Activated T-cell treated with anti-CD3 and anti-CD28 coated beads, Interleukin-2, amount 50 U/mL, for 72 hours (primary cell): ENCODE measurements at regions not wholly inside any gene's neighbourhood (a gene's known extent, or its start where the extent isn't known, plus 50 kb on each side); places are given as distances from the start of the nearest gene placed in this dataset.
"Not testable (repeated sequence)": the region's sequence is repeated elsewhere in the genome, so short reads cannot be mapped to it uniquely, and the experiment has no call there.

Experiments
- ATAC-seq, 2 donors: fragments of 150-1000 bp; cut with Tn5 transposase; replicated peaks in 1 of 2; 2 replicates each; pipeline ENCODE4 v1.10.0; 2021; ENCODE audit warnings: moderate library complexity in 2 of 2, mild to moderate bottlenecking in 1 of 2
- DNase-seq, 2 donors: peaks; one replicate each; pipeline ENCODE4 v3.0.0; 2021 to 2022; ENCODE audit warnings: mixed read lengths in 1 of 2
- H3K27ac Mint-ChIP-seq: one replicate; pipeline ENCODE4 v1.8.0; 2022; ENCODE audit warnings: mild to moderate bottlenecking, moderate library complexity, mixed read lengths
- H3K27me3 Mint-ChIP-seq: one replicate; pipeline ENCODE4 v1.8.0; 2022; ENCODE audit warnings: low read depth, mixed read lengths
- H3K36me3 Mint-ChIP-seq, 2 donors: one replicate each; pipeline ENCODE4 v1.8.0; 2022; ENCODE audit warnings: mixed read lengths in 2 of 2, mild to moderate bottlenecking in 1 of 2; ENCODE audit not compliant: insufficient read depth in 2 of 2
- H3K4me1 Mint-ChIP-seq: one replicate; pipeline ENCODE4 v1.8.0; 2022; ENCODE audit warnings: low read depth, mixed read lengths
- H3K4me3 Mint-ChIP-seq, 2 donors: one replicate each; pipeline ENCODE4 v1.8.0; 2022; ENCODE audit warnings: mild to moderate bottlenecking in 2 of 2, mixed read lengths in 2 of 2, moderate library complexity in 2 of 2
- H3K9me3 Mint-ChIP-seq, 2 donors: one replicate each; pipeline ENCODE4 v1.8.0; 2022; ENCODE audit warnings: mixed read lengths in 2 of 2

GRCh38 chrX:73961867-73962266 lies 109.4 kb upstream of the XIST start:
- ATAC-seq, H3K27ac Mint-ChIP-seq, DNase-seq, H3K4me3 Mint-ChIP-seq, H3K9me3 Mint-ChIP-seq, H3K36me3 Mint-ChIP-seq, H3K27me3 Mint-ChIP-seq: not testable (repeated sequence)
- peaks cover 50% of the 10 kb centered on the region for H3K4me1 Mint-ChIP-seq

- DNase-seq (no peak), ATAC-seq (no peak)
- H3K27me3 Mint-ChIP-seq, result no peaks in the 10 kb centered on the region
- peaks cover 5 to 13% of the 10 kb centered on the region in 2 donors for H3K36me3 Mint-ChIP-seq
- H3K4me1 Mint-ChIP-seq, result peaks cover 34% of the 10 kb centered on the region
- peak overlapping the region; percentile 97 for H3K27ac Mint-ChIP-seq
- H3K9me3 Mint-ChIP-seq, result no peaks in the 10 kb centered on the region
- H3K4me3 Mint-ChIP-seq, result peak overlapping the region; percentile 78 to 94
These were observed 92.0 kb upstream of the XIST start for GRCh38 chrX:73944563-73944908.

GRCh38 chrX:73943693-73944562 lies 91.4 kb upstream of the XIST start:
- ATAC-seq (peak; percentile 100), DNase-seq (peak; percentile 84 to 93)
- Mint-ChIP-seq H3K4me3 (peak overlapping the region; percentile 78 to 94), H3K4me1 (peaks cover 28% of the 10 kb centered on the region), H3K27me3 (no peaks in the 10 kb centered on the region), H3K9me3 (no peaks in the 10 kb centered on the region), H3K36me3 (peaks cover 4 to 7% of the 10 kb centered on the region in 2 donors), H3K27ac (peak overlapping the region; percentile 97)

GRCh38 chrX:73940893-73941470 lies 88.5 kb upstream of the XIST start:
- Mint-ChIP-seq H3K27ac (no peak overlapping the region), H3K4me3 (no peak overlapping the region), H3K36me3 (peaks cover 2% of the 10 kb centered on the region in 2 donors), H3K27me3 (no peaks in the 10 kb centered on the region), H3K4me1 (peaks cover 12% of the 10 kb centered on the region), H3K9me3 (no peaks in the 10 kb centered on the region)
- ATAC-seq (no peak), DNase-seq (no peak)

- not testable (repeated sequence) for H3K4me3 Mint-ChIP-seq, H3K36me3 Mint-ChIP-seq, H3K4me1 Mint-ChIP-seq, H3K27me3 Mint-ChIP-seq, H3K9me3 Mint-ChIP-seq, ATAC-seq, DNase-seq, H3K27ac Mint-ChIP-seq
These were observed 85.3 kb upstream of the XIST start for GRCh38 chrX:73937843-73938242.

GRCh38 chrX:73932522-73932921 lies 80.0 kb upstream of the XIST start:
- Mint-ChIP-seq H3K27ac (no peak overlapping the region), H3K36me3 (peaks cover 0 to 1% of the 10 kb centered on the region in 2 donors), H3K4me1 (no peaks in the 10 kb centered on the region), H3K4me3 (no peak overlapping the region), H3K9me3 (no peaks in the 10 kb centered on the region), H3K27me3 (peaks cover 4% of the 10 kb centered on the region)
- DNase-seq (no peak), ATAC-seq (no peak)

- Mint-ChIP-seq H3K4me1 (no peaks in the 10 kb centered on the region), H3K27ac (no peak overlapping the region), H3K4me3 (no peak overlapping the region), H3K36me3 (peaks cover 0 to 1% of the 10 kb centered on the region in 2 donors), H3K27me3 (peaks cover 4% of the 10 kb centered on the region), H3K9me3 (no peaks in the 10 kb centered on the region)
- DNase-seq (no peak), ATAC-seq (no peak)
These were observed 77.8 kb upstream of the XIST start for GRCh38 chrX:73930300-73930699.

- DNase-seq (no peak), ATAC-seq (no peak)
These were observed 70.4 kb upstream of the XIST start for GRCh38 chrX:73922856-73923455.

GRCh38 chrX:73916931-73917667 lies 64.6 kb upstream of the XIST start:
- DNase-seq (no peak), ATAC-seq (no peak)
- Mint-ChIP-seq H3K4me3 (no peak overlapping the region), H3K27ac (no peak overlapping the region), H3K27me3 (peaks cover 8% of the 10 kb centered on the region), H3K4me1 (no peaks in the 10 kb centered on the region), H3K36me3 (no peaks in the 10 kb centered on the region), H3K9me3 (no peaks in the 10 kb centered on the region)

More at GRCh38 chrX:73922856-73923455, 70.4 kb upstream of the XIST start:
- Mint-ChIP-seq H3K9me3 (no peaks in the 10 kb centered on the region), H3K4me1 (no peaks in the 10 kb centered on the region), H3K27me3 (peaks cover 8% of the 10 kb centered on the region), H3K4me3 (no peak overlapping the region), H3K36me3 (no peaks in the 10 kb centered on the region), H3K27ac (no peak overlapping the region)

GRCh38 chrX:73916489-73916888 lies 64.0 kb upstream of the XIST start:
- H3K36me3 Mint-ChIP-seq, result no peaks in the 10 kb centered on the region
- no peak overlapping the region for H3K4me3 Mint-ChIP-seq
- no peak for ATAC-seq
- no peaks in the 10 kb centered on the region for H3K4me1 Mint-ChIP-seq
- H3K27me3 Mint-ChIP-seq, result peaks cover 10% of the 10 kb centered on the region
- DNase-seq, result no peak
- no peak overlapping the region for H3K27ac Mint-ChIP-seq
- no peaks in the 10 kb centered on the region for H3K9me3 Mint-ChIP-seq

- not testable (repeated sequence) for H3K9me3 Mint-ChIP-seq, H3K27ac Mint-ChIP-seq, H3K4me3 Mint-ChIP-seq
These were observed 62.3 kb upstream of the XIST start for GRCh38 chrX:73914792-73915191.

GRCh38 chrX:73913580-73913979 lies 61.1 kb upstream of the XIST start:
- no peak overlapping the region for H3K27ac Mint-ChIP-seq
- ATAC-seq, result no peak
- H3K36me3 Mint-ChIP-seq, result no peaks in the 10 kb centered on the region
- peaks cover 24% of the 10 kb centered on the region for H3K27me3 Mint-ChIP-seq
- H3K4me1 Mint-ChIP-seq, result no peaks in the 10 kb centered on the region
- H3K9me3 Mint-ChIP-seq, result no peaks in the 10 kb centered on the region
- H3K4me3 Mint-ChIP-seq, result no peak overlapping the region
- no peak for DNase-seq

More at GRCh38 chrX:73914792-73915191, 62.3 kb upstream of the XIST start:
- not testable (repeated sequence) for ATAC-seq, H3K36me3 Mint-ChIP-seq, DNase-seq, H3K4me1 Mint-ChIP-seq
- peaks cover 24% of the 10 kb centered on the region for H3K27me3 Mint-ChIP-seq

GRCh38 chrX:73911946-73912345 lies 59.4 kb upstream of the XIST start:
- peaks cover 27% of the 10 kb centered on the region for H3K27me3 Mint-ChIP-seq

More at GRCh38 chrX:73911946-73912345, 59.4 kb upstream of the XIST start:
- not testable (repeated sequence) for H3K27ac Mint-ChIP-seq, DNase-seq, H3K9me3 Mint-ChIP-seq, H3K36me3 Mint-ChIP-seq, H3K4me3 Mint-ChIP-seq, H3K4me1 Mint-ChIP-seq, ATAC-seq
